ENCODE measurements at regions not wholly inside any gene's neighbourhood (a gene's known extent, or its start where the extent isn't known, plus 50 kb on each side); places are given as distances from the start of the nearest gene placed in this dataset.

GRCh38 chr12:66851134-66851533, 172.3 kb upstream of the GRIP1 start:
- no peak for TF ChIP-seq CTCF (conservative IDR thresholded peaks at IDR 0.05)
- H3K27ac ChIP-seq: no peak overlapping the region

GRCh38 chr12:66852091-66852490, 173.2 kb upstream of the GRIP1 start:
- no peak overlapping the region for H3K27ac ChIP-seq
- no peak for TF ChIP-seq CTCF (conservative IDR thresholded peaks at IDR 0.05)

- TF ChIP-seq CTCF (conservative IDR thresholded peaks at IDR 0.05): no peak
- no peak overlapping the region for H3K27ac ChIP-seq
These were observed 173.9 kb upstream of the GRIP1 start for GRCh38 chr12:66852765-66853164.

- H3K27ac ChIP-seq: no peak overlapping the region
- no peak for TF ChIP-seq CTCF (conservative IDR thresholded peaks at IDR 0.05)
These were observed 181.0 kb upstream of the GRIP1 start for GRCh38 chr12:66859751-66860440.

- peak; percentile 98 for TF ChIP-seq CTCF (conservative IDR thresholded peaks at IDR 0.05)
- H3K27ac ChIP-seq: no peak overlapping the region
These were observed 182.2 kb upstream of the GRIP1 start for GRCh38 chr12:66860752-66861750.

- no peak overlapping the region for H3K27ac ChIP-seq
- TF ChIP-seq CTCF (conservative IDR thresholded peaks at IDR 0.05): no peak
These were observed 183.6 kb upstream of the GRIP1 start for GRCh38 chr12:66862356-66862985.

- TF ChIP-seq CTCF (conservative IDR thresholded peaks at IDR 0.05): no peak
- no peak overlapping the region for H3K27ac ChIP-seq
These were observed 184.4 kb upstream of the GRIP1 start for GRCh38 chr12:66863276-66863675.

Data from VCaP (cell line).